Stimulated activated CD8-positive, alpha-beta memory T cell treated with anti-CD3 and anti-CD28 coated beads, Interleukin-15, amount 100 ng/mL, for 4 hours (primary cell): ENCODE measurements at regions not wholly inside any gene's neighbourhood (a gene's known extent, or its start where the extent isn't known, plus 50 kb on each side); places are given as distances from the start of the nearest gene placed in this dataset.

ENCODE experiments used
- DNase-seq, 2 donors: peaks; one replicate each; pipeline ENCODE4 v3.0.0-alpha.2; 2020; ENCODE audit warnings: low read depth in 2 of 2

GRCh38 chr15:91556926-91557325, 296.6 kb upstream of the SLCO3A1 start:
- no peak for DNase-seq

DNA sequence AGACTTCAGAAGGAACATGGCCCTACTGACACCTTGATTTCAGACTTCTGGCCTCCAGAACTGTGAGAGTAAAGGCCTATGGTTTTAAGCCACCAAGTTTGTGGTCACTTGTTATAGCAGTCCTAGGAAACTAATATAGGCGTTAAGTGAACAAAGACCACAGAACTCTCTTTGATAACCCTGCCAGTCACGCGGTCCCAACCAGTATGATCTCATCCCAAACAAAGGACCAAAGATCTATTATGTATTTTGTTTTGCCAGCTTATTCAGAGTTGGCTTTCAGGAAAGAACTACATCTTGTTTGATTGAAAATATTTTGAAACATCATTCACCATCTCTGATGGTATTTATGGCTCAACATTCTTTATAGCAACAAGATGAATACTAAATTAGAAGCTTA, 294.4 kb upstream of the SLCO3A1 start:
- DNase-seq = no peak

DNA sequence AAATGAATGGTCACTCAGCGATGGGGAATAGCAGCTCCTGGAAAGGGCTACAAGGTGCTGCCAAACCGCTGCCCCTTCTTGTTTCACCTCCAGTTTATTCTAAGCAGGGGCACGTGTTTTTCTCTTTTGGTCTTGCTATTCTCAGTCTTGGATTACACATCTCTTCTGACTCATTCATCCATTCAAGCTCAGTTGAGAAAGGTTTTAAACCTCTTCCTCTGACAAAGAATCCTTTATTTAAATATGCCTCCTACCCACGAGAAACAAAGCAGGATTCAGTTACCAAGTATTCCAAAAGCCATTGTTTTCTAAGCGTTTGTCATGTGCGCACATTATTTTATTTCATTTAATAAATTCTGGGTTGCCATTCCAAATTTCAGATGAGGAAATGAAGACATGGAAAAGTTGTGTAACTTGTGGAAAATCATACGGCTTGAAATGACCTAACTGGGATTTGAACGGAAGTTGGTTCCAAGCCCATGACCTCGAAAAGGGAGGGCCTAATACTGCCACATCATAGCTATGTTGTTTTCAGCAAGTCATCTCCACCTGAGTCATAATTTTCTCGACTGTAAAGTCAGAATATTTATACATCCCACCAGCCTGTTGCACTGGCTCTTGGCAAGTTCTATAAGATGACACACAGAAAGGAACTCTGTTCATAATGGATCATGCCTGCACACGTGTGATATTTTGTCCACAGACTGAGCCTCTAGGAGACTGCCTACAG, 292.0 kb upstream of the SLCO3A1 start:
- DNase-seq = no peak

- DNase-seq = no peak
Observed at GRCh38 chr15:91562698-91563097, 290.8 kb upstream of the SLCO3A1 start.

DNA sequence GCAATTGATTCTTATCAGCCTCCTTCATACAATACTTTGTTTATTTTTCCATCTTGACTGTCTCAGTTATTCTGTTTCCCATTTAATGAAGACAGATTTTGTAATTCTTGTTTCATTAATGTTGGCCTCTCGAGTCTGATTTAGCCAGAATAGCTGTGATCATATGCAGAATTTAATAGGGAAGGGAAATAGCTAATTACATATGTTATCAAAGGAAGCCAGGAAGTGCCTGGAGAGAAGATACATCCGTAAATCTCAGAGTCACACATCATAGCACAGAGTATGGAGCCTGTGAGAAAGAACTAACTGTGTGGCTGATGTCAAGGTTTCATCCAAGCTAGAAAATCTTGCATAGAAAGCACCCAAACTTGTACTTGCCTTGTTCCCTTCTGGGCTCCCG, 288.9 kb upstream of the SLCO3A1 start:
- no peak for DNase-seq

DNA sequence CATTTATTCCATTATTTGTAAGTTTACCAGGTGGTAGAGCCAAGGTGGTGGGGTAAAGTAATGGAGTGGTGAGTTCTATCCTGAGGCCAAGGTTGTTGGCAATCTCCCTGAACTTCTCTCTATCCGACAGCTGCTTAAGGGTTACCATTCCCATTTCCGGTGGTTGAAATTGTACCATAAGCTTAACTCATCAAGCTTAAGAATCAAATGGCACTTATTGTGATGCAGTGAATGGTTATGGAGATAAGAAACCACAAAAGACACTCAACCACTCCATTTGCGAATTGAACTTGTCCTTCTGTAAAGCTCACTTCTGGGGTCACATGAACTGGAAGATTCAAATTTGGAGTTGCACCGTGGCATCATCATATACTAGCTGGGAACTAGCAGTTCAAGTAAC, 287.4 kb upstream of the SLCO3A1 start:
- no peak for DNase-seq

DNA sequence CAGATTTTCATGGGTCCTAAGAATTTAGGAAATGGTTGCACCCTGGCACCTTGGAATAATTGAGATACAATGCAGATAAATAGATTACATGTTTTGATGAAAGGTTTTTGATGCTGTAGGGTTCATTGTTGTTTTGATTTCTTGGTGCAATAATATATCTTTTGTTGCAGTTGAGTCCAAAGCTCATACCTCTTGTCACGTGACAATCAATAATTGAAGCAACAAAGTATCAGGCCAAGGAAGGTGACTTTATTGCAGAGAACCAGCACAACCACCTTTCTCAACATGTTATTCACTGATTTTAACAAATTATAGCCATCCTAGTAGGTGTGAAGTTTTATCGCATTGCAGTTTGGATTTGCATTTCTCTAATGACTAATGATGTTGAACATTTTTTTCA, 285.5 kb upstream of the SLCO3A1 start:
- DNase-seq = no peak

DNA sequence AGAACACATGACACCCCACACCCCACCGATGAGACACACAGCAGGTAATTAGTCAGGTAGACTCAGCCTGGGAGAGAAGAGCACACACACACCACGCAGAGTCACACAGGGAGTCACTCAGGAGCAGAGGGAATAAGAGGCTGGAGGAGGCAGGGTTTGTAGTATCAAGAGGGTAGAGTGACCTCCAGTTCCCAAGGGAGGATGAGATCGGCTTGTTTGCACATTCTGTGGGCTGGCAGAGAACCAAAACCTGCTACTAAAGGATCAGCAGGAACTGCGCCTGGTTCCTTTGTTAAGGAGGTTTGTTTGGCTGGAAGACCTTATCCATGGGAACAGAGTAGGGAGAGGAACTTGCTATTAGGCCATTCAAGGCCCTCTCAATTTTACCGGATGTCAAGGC, 281.4 kb upstream of the SLCO3A1 start:
- no peak for DNase-seq

DNA sequence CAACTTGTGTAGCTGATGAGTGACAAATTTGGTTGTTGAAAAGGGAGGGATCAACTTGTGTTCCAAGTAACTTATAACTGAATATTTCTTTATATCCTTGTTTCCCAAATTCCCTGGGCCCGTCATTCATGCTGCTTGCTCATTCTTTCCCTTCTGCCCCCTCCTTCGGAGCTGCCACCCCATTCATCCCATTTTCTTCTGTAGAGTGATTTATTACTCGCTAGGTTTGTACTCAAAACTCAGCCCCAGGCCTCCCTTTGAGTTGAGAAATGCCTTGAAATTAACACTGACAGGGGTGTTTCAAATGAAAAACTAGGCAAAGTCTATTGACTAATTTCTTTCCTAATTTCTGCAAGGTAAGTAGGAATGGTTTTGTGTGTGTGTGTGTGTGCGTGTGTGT, 277.4 kb upstream of the SLCO3A1 start:
- no peak for DNase-seq

DNA sequence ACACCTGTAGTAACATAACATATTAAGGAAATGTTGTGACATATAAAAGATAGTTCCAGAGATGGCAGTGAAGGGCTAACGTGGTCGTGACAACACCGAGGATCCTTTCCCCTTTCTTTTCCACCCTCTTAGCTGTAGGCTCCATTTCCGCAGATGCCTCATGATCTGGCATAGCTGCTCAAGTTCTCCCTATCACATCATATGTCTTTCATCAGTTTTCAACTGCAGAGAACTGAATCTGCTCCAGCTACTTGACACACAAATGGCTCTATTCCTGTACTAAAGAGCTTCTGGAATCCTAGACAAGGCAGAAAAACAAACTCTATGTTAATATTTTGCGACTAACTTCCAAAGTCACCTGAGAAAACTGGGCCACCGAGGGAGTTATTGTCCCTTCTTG, 275.0 kb upstream of the SLCO3A1 start:
- no peak for DNase-seq

- DNase-seq = no peak
Observed at GRCh38 chr15:91584895-91585294, 268.6 kb upstream of the SLCO3A1 start.

- no peak for DNase-seq
Observed at GRCh38 chr15:91586560-91586959, 266.9 kb upstream of the SLCO3A1 start.

GRCh38 chr15:91589360-91589759, 264.1 kb upstream of the SLCO3A1 start:
- no peak for DNase-seq

DNA sequence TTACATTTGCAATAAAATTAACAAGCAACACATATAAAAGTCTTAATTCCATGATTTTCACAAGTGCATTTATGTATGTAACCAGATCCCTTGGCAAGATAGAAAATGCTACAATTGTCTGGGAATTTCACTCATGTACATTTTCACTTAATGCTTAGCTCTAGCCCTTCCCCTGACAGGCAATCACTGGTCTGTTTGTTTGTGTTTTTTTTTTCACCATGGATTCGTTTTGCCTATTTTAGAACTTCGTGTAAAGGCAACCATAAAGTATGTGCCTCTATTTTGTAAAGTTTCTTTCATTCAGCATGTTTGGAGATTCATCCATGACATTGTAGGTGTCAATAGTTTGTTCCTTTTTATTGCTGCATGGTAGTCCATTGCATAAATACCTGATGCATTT, 260.9 kb upstream of the SLCO3A1 start:
- no peak for DNase-seq

- no peak for DNase-seq
Observed at GRCh38 chr15:91593067-91593466, 260.4 kb upstream of the SLCO3A1 start.

DNA sequence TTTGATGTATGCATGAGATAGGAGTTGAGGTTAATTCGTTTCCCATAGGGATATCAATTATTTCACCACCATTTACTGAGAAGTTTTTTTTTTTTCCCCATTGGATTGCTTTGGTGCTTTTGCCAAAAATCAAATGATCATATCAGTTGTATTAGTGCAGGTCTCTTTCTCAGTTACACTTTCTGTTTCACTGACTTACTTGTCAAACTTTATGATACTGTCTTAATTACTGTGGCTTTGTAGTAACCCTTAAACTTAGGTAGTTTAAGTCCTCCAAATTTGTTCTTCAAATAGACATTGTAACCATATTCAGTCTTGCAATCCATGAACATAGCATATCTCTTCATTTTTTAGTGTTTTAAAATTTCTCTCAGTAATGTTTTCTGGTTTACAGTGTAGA, 259.9 kb upstream of the SLCO3A1 start:
- no peak for DNase-seq

DNA sequence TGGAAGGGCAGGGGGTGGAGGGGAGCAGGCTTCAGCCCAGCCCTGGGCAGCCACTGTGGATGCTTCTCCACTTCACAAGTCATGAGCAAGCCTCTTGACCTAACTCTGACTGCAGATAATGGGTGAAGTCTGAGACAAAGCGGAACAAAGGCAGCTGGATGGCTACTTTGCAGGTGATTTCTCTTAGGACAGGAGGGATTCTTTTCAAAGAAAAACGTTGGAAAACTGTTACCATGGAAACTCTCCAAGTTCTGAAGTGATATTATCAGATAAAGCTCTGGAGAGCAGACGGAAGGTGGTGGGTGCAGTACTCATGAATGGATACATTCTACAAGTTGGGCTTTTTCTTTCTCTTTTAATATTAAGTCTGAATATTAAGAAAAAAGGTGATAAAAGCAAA, 254.2 kb upstream of the SLCO3A1 start:
- no peak for DNase-seq

- DNase-seq = no peak
Observed at GRCh38 chr15:91603384-91604080, 250.0 kb upstream of the SLCO3A1 start.

DNA sequence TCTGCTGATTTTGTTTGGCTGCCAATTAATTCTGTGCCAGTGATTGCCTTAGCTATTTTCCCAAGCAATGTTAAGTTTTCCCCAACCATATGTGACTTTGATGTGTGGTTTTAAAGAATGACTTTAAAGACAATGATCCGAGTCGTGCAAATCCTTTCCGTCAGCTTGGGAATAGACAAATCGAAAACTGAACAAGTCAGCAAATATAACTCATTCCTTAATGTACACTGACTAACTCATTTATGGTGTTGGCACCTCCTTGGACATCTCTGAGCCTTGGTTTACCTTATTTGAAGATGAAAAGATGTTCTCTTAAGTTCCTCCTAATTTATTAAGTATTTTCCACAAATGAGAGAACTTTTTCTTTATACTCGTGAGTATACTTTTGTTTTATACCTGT, 249.4 kb upstream of the SLCO3A1 start:
- DNase-seq = no peak

GRCh38 chr15:91605576-91605975, 247.9 kb upstream of the SLCO3A1 start:
- DNase-seq = no peak

DNA sequence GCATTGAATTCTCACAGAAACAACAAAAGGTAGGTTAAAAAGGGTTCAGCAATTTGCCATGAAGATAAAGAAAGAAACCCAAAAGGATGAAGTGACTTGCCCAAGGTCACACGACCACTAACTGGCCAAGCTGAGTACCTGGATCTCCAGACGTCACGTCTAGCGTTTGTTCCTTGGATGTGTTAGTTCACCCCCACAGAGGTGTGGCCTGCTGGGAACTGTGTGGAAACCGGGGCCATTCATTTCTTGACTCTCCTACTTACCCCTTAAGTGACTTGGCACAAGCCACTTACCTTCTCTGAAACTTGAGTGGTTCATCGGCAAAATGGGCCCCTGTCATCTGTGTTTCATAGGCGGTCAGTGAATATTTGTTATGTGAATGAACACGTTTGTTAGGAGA, 244.3 kb upstream of the SLCO3A1 start:
- no peak for DNase-seq

GRCh38 chr15:91609966-91610365, 243.5 kb upstream of the SLCO3A1 start:
- no peak for DNase-seq

DNA sequence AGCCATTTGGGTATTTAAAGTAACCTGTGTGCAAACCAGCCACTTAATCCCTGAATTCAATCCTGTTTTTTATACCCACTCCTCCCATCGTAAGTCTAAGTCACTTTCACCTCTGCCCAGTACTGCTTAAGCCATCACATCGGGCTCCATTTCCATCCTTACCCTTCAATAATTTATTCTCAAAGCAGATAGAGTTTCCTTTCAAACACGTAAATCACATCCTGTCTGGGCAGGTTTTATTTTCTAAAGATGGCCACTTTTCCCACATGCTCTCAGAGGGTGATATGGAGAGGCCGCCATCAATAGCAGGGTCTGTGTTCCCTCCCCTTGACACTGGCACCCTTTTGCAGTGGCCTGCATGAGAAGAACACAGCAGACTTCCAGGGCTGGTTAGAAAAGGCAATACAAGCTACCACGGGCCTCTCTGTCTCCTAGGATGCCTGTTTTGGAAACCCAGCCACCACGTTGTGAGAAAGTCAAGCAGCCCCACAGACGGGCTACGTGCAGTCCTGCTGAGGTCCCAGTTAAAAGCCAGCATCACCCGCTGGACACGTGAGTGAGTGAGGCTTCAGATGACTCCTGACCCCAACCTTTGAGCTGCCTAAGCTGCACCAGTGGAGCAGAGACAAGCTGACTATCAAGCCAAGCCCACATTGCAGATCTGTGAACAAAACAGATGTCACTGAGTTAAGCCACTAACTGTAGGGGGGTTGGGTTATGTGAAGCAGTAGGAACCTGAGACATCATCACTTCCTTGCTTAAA, 241.8 kb upstream of the SLCO3A1 start:
- DNase-seq = no peak
